ENCODE measurements at regions not wholly inside any gene's neighbourhood (a gene's known extent, or its start where the extent isn't known, plus 50 kb on each side); places are given as distances from the start of the nearest gene placed in this dataset.

DNA sequence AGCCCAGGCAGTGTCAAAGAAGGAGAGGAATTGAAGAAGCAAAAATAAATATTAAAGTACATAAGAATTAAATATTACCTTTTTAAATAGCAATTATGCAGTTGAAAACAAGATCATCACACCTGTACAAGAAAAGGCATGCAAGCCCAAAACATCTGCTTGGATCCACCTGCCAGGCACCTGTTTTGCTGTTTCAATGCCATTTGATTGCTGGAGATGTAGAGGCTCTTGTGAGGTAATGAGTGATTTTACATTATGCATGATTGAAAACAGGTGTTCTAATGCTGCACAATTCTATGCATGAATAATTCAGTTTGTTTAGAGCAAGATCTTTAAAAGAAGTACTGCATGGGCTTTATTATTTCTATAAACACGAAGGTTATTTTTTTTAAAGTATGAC is 700.6 kb upstream of the ZEB2 start:
- Histone ChIP-seq H4K91ac (ENCODE audit: insufficient read length, low read depth, low read length) (no peak overlapping the region), H3K23me2 (ENCODE audit: insufficient read length, low read depth, low read length, poor library complexity, severe bottlenecking) (no peaks in the 10 kb centered on the region), H3K9me3 (ENCODE audit: control insufficient read depth, low read depth, low read length) (no peaks in the 10 kb centered on the region), H3T11ph (ENCODE audit: low read length) (no peak overlapping the region), H2AFZ (ENCODE audit: low read length) (no peak overlapping the region), H4K20me1 (ENCODE audit: control insufficient read depth, insufficient read depth, insufficient read length) (no peaks in the 10 kb centered on the region), H3K27ac (ENCODE audit: insufficient read length, low read depth, low read length) (no peak overlapping the region), H3K9ac (ENCODE audit: extremely low read depth, insufficient read length, low read length) (no peak overlapping the region), H2AK5ac (ENCODE audit: insufficient read length, low read length) (no peak overlapping the region), H3K56ac (ENCODE audit: insufficient read length, low read depth, low read length) (no peak overlapping the region), H3K23ac (ENCODE audit: insufficient read length, low read depth, low read length) (no peak overlapping the region), H2BK20ac (ENCODE audit: low read depth, low read length, poor library complexity, severe bottlenecking) (no peak overlapping the region), H2BK5ac (ENCODE audit: insufficient read length, low read length) (no peak overlapping the region), H3K4me2 (ENCODE audit: insufficient read depth, insufficient read length, low read length) (no peak overlapping the region), H2BK12ac (ENCODE audit: insufficient read length, low read depth, low read length) (no peak overlapping the region), H3K14ac (ENCODE audit: insufficient read depth, low read length) (no peak overlapping the region), H2BK15ac (ENCODE audit: low read depth, low read length) (no peak overlapping the region), H3K27me3 (ENCODE audit: insufficient read depth, low read length) (no peaks in the 10 kb centered on the region), H3K18ac (ENCODE audit: insufficient read length, low read depth, low read length) (no peak overlapping the region), H3K4ac (ENCODE audit: low read depth, low read length) (no peak overlapping the region), H2BK120ac (ENCODE audit: low read depth, low read length, poor library complexity, severe bottlenecking) (no peak overlapping the region), H4K5ac (ENCODE audit: insufficient read length, low read depth, low read length) (no peak overlapping the region), H3K79me2 (ENCODE audit: insufficient read depth, low read length) (no peaks in the 10 kb centered on the region), H3K79me1 (ENCODE audit: insufficient read depth, low read depth, low read length, poor library complexity, severe bottlenecking) (no peaks in the 10 kb centered on the region), H3K4me1 (ENCODE audit: insufficient read depth, low read length) (no peaks in the 10 kb centered on the region), H4K8ac (replicated peaks; ENCODE audit: insufficient read length, low read depth, low read length) (no peak overlapping the region)
- Mint-ChIP-seq H3K27ac (no peak overlapping the region), H3K4me3 (no peak overlapping the region), H3K4me1 (no peaks in the 10 kb centered on the region), H3K36me3 (ENCODE audit: insufficient read depth in 1 of 3, low read depth in 3 of 3) (peaks cover 0 to 12% (median under 1%) of the 10 kb centered on the region in 3 experiments; a peak in 2 of 7 replicates), H3K9me3 (peaks cover 2 to 3% of the 10 kb centered on the region in 2 experiments; a peak in 2 of 5 replicates), H3K27me3 (ENCODE audit: low read depth) (no peaks in the 10 kb centered on the region)
- no CpG with 5 or more reads among the region's 1 CpG for WGBS (ENCODE audit: extremely low coverage, insufficient read length, low lambda C conversion rate)
- no peak for DNase-seq
- TF ChIP-seq, protein P1, sequence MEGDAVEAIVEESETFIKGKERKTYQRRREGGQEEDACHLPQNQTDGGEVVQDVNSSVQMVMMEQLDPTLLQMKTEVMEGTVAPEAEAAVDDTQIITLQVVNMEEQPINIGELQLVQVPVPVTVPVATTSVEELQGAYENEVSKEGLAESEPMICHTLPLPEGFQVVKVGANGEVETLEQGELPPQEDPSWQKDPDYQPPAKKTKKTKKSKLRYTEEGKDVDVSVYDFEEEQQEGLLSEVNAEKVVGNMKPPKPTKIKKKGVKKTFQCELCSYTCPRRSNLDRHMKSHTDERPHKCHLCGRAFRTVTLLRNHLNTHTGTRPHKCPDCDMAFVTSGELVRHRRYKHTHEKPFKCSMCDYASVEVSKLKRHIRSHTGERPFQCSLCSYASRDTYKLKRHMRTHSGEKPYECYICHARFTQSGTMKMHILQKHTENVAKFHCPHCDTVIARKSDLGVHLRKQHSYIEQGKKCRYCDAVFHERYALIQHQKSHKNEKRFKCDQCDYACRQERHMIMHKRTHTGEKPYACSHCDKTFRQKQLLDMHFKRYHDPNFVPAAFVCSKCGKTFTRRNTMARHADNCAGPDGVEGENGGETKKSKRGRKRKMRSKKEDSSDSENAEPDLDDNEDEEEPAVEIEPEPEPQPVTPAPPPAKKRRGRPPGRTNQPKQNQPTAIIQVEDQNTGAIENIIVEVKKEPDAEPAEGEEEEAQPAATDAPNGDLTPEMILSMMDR (conservative IDR thresholded peaks at IDR 0.05), result no peak
